Transverse colon (tissue), 4 donors: ENCODE measurements at regions not wholly inside any gene's neighbourhood (a gene's known extent, or its start where the extent isn't known, plus 50 kb on each side); places are given as distances from the start of the nearest gene placed in this dataset.

Experiments
- DNase-seq: peaks from one replicate; pipeline ENCODE4 v3.0.0-alpha.2; 2019
- H3K27ac ChIP-seq, 4 donors: fragments of 200-600 bp; sonication (generic); 2 replicates each; pipeline ENCODE4 v1.5.1; 2016 to 2018; ENCODE audit warnings: inconsistent platforms in 4 of 4
- H3K27me3 ChIP-seq: fragments of 200-600 bp; sonication (generic); 2 replicates; pipeline ENCODE4 v1.5.1; 2017; ENCODE audit warnings: inconsistent platforms
- H3K36me3 ChIP-seq, 4 donors: fragments of 200-600 bp; sonication (generic); 2 replicates each; pipeline ENCODE4 v1.5.1; 2017 to 2019; ENCODE audit warnings: inconsistent platforms in 4 of 4
- H3K4me1 ChIP-seq, 4 donors: fragments of 200-600 bp; sonication (generic); 2 replicates each; pipeline ENCODE4 v1.5.1; 2017 to 2020; ENCODE audit warnings: inconsistent platforms in 4 of 4
- H3K4me3 ChIP-seq, 4 donors: fragments of 200-600 bp; sonication (generic); 1 replicate in 1 of 4; 2 replicates in 3 of 4; pipeline versions ENCODE4 v1.5.1 to v1.6.1; 2017 to 2019; ENCODE audit warnings: inconsistent platforms in 4 of 4
- H3K9me3 ChIP-seq, 2 donors: fragments of 200-600 bp; sonication (generic); 2 replicates each; pipeline ENCODE4 v1.5.1; 2017 to 2019; ENCODE audit warnings: inconsistent platforms in 2 of 2
- CTCF ChIP-seq, 5 experiments: fragments of 200-600 bp in 3 of 5; fragments of 450-650 bp in 2 of 5; sonication (generic) in 3 of 5; IDR thresholded peaks; 1 replicate in 2 of 5; 2 replicates in 3 of 5; pipeline ENCODE4 v1.5.1; 2016 to 2017; ENCODE audit warnings: antibody characterized with exemption in 5 of 5, inconsistent platforms in 3 of 5, mild to moderate bottlenecking in 2 of 5, moderate library complexity in 1 of 5
- EP300 ChIP-seq: sonication (generic); formaldehyde crosslinking; IDR thresholded peaks from one replicate; pipeline ENCODE4 v1.6.1; 2017; ENCODE audit warnings: antibody characterized with exemption, low read depth
- POLR2A ChIP-seq: fragments of 450-650 bp; IDR thresholded peaks from one replicate; pipeline ENCODE4 v1.6.1; 2016; ENCODE audit warnings: antibody characterized with exemption, mild to moderate bottlenecking, moderate library complexity
- POLR2AphosphoS5 ChIP-seq, 3 donors: sonication (generic); formaldehyde crosslinking; IDR thresholded peaks; one replicate each; pipeline ENCODE4 v1.6.1; 2016; ENCODE audit warnings: antibody characterized with exemption in 3 of 3
- WGBS, 2 donors: methylation state at CpG; one replicate each; pipeline ENCODE4 v1.1.5; 2018; ENCODE audit warnings: low coverage in 1 of 2; 5-methylcytosine and 5-hydroxymethylcytosine counted together
- in situ Hi-C, 4 donors: fragments of 200-750 bp; cut with MboI; loops; one replicate each; pipeline versions ENCODE4 v1.15.0 to v1.15.1; 2017; ENCODE audit warnings: low sequenced_read_pairs in 3 of 4, low pct_ligation_motif_present in 1 of 4, low pct_unique_long_range_greater_than_20kb in 1 of 4
- intact Hi-C: fragments of 100-400 bp; cut with DNase I; formaldehyde crosslinking; loops from one replicate; pipeline ENCODE4 v1.15.1; 2023; ENCODE audit warnings: low total_unique reads

GRCh38 chr5:104739503-104739902 lies 1176.9 kb upstream of the NUDT12 start:
- H3K9me3 ChIP-seq = no peaks in the 10 kb centered on the region
- intact Hi-C loops = loop anchor here (10.0 kb wide), 1 partner anchor 185 kb away; no protein-coding TSS in a partner anchor
- H3K27me3 ChIP-seq = no peaks in the 10 kb centered on the region
- no peaks in the 10 kb centered on the region for H3K36me3 ChIP-seq
- DNase-seq = no peak
- H3K4me1 ChIP-seq = no peaks in the 10 kb centered on the region
- in situ Hi-C loops = no loop called here
- no peak overlapping the region for H3K4me3 ChIP-seq
- no peak overlapping the region for H3K27ac ChIP-seq
- TF ChIP-seq POLR2AphosphoS5 (IDR thresholded peaks at IDR 0.05) = no peak
- TF ChIP-seq EP300 = no peak
- no peak for TF ChIP-seq CTCF (IDR thresholded peaks at IDR 0.05)
- 51 to 74% methylated on average over 2 of the region's 2 CpGs for WGBS, 2 donors

GRCh38 chr5:104736073-104736472 lies 1173.5 kb upstream of the NUDT12 start:
- Histone ChIP-seq H3K27ac (no peak overlapping the region), H3K4me1 (no peaks in the 10 kb centered on the region), H3K27me3 (no peaks in the 10 kb centered on the region), H3K9me3 (no peaks in the 10 kb centered on the region), H3K36me3 (no peaks in the 10 kb centered on the region), H3K4me3 (no peak overlapping the region)
- intact Hi-C loops (loop anchor here (10.0 kb wide), 1 partner anchor 181 kb away; no protein-coding TSS in a partner anchor), in situ Hi-C loops (no loop called here)
- DNase-seq = no peak
- WGBS, 2 donors = 81 to 85% methylated on average over 3 of the region's 3 CpGs
- no peak for TF ChIP-seq CTCF (IDR thresholded peaks at IDR 0.05)
- no peak for TF ChIP-seq POLR2AphosphoS5 (IDR thresholded peaks at IDR 0.05)
- no peak for TF ChIP-seq EP300
- no peak for TF ChIP-seq POLR2A

GRCh38 chr5:104734046-104734445 lies 1171.5 kb upstream of the NUDT12 start:
- in situ Hi-C loops = no loop called here
- H3K27ac ChIP-seq = peak overlapping the region in 1 of 4 donors; percentile 28
- 92 to 93% methylated on average over 2 of the region's 2 CpGs for WGBS, 2 donors

GRCh38 chr5:104733063-104733669 lies 1170.6 kb upstream of the NUDT12 start:
- Histone ChIP-seq H3K4me1 (no peaks in the 10 kb centered on the region), H3K36me3 (no peaks in the 10 kb centered on the region), H3K27ac (peak overlapping the region in 1 of 4 donors; percentile 28), H3K4me3 (no peak overlapping the region), H3K27me3 (no peaks in the 10 kb centered on the region), H3K9me3 (no peaks in the 10 kb centered on the region)
- no peak for TF ChIP-seq POLR2A
- no peak for TF ChIP-seq CTCF (IDR thresholded peaks at IDR 0.05)
- peak; percentile 41 to 88 (median 73) for TF ChIP-seq POLR2AphosphoS5 (IDR thresholded peaks at IDR 0.05)
- in situ Hi-C loops (no loop called here), intact Hi-C loops (loop anchor here (10.0 kb wide), 1 partner anchor 178 kb away; no protein-coding TSS in a partner anchor)
- DNase-seq = no peak
- 71 to 83% methylated on average over 2 of the region's 2 CpGs for WGBS, 2 donors

More at GRCh38 chr5:104734046-104734445, 1171.5 kb upstream of the NUDT12 start:
- no peak for DNase-seq
- TF ChIP-seq POLR2A (no peak), EP300 (no peak), CTCF (IDR thresholded peaks at IDR 0.05) (no peak), POLR2AphosphoS5 (IDR thresholded peaks at IDR 0.05) (no peak)
- intact Hi-C loops = loop anchor here (10.0 kb wide), 1 partner anchor 179 kb away; no protein-coding TSS in a partner anchor
- Histone ChIP-seq H3K36me3 (no peaks in the 10 kb centered on the region), H3K4me1 (no peaks in the 10 kb centered on the region), H3K4me3 (no peak overlapping the region), H3K27me3 (no peaks in the 10 kb centered on the region), H3K9me3 (no peaks in the 10 kb centered on the region)
